Immature natural killer cell (primary cell): ENCODE measurements at regions not wholly inside any gene's neighbourhood (a gene's known extent, or its start where the extent isn't known, plus 50 kb on each side); places are given as distances from the start of the nearest gene placed in this dataset.

Source experiments
- DNase-seq, 3 donors: peaks; one replicate each; pipeline ENCODE4 v3.0.0; 2022; ENCODE audit warnings: mixed read lengths in 1 of 3
- H3K27ac Mint-ChIP-seq, 6 donors: one replicate each; pipeline ENCODE4 v1.8.0; 2020; ENCODE audit warnings: mixed read lengths in 6 of 6, mild to moderate bottlenecking in 5 of 6, inconsistent platforms in 4 of 6, moderate library complexity in 3 of 6
- H3K27me3 Mint-ChIP-seq, 3 donors: one replicate each; pipeline ENCODE4 v1.8.0; 2020 to 2021; ENCODE audit warnings: low read depth in 3 of 3, mild to moderate bottlenecking in 3 of 3, mixed read lengths in 3 of 3, moderate library complexity in 3 of 3, inconsistent platforms in 1 of 3
- H3K36me3 Mint-ChIP-seq, 3 donors: one replicate each; pipeline ENCODE4 v1.8.0; 2020; ENCODE audit warnings: mixed read lengths in 3 of 3, inconsistent platforms in 2 of 3, mild to moderate bottlenecking in 2 of 3
- H3K4me1 Mint-ChIP-seq, 2 donors: one replicate each; pipeline ENCODE4 v1.8.0; 2020; ENCODE audit warnings: inconsistent platforms in 2 of 2, mild to moderate bottlenecking in 2 of 2, mixed read lengths in 2 of 2, moderate library complexity in 1 of 2
- H3K4me3 Mint-ChIP-seq, 5 donors: one replicate each; pipeline ENCODE4 v1.8.0; 2020; ENCODE audit warnings: mild to moderate bottlenecking in 5 of 5, mixed read lengths in 5 of 5, inconsistent platforms in 3 of 5, moderate library complexity in 3 of 5
- H3K9me3 Mint-ChIP-seq, 6 donors: one replicate each; pipeline ENCODE4 v1.8.0; 2020; ENCODE audit warnings: mild to moderate bottlenecking in 6 of 6, mixed read lengths in 6 of 6, inconsistent platforms in 4 of 6, moderate library complexity in 3 of 6

GRCh38 chr3:30982416-30983075 is 88.1 kb upstream of the GADL1 start:
- no peaks in the 10 kb centered on the region for H3K27me3 Mint-ChIP-seq
- no peaks in the 10 kb centered on the region for H3K9me3 Mint-ChIP-seq
- H3K27ac Mint-ChIP-seq: no peak overlapping the region
- H3K36me3 Mint-ChIP-seq: peaks cover 0 to 4% (median 0%) of the 10 kb centered on the region in 3 donors
- no peaks in the 10 kb centered on the region for H3K4me1 Mint-ChIP-seq
- H3K4me3 Mint-ChIP-seq: no peak overlapping the region
- DNase-seq: no peak

- Mint-ChIP-seq H3K27me3 (peaks cover 0 to 6% (median 0%) of the 10 kb centered on the region in 3 donors), H3K4me1 (no peaks in the 10 kb centered on the region), H3K36me3 (no peaks in the 10 kb centered on the region), H3K4me3 (no peak overlapping the region), H3K9me3 (no peaks in the 10 kb centered on the region), H3K27ac (no peak overlapping the region)
- DNase-seq: no peak
Measured at GRCh38 chr3:30984855-30985749, 90.6 kb upstream of the GADL1 start.

GRCh38 chr3:30986551-30986950 is 92.1 kb upstream of the GADL1 start:
- H3K4me3 Mint-ChIP-seq: no peak overlapping the region
- no peak for DNase-seq
- no peaks in the 10 kb centered on the region for H3K4me1 Mint-ChIP-seq
- H3K36me3 Mint-ChIP-seq: no peaks in the 10 kb centered on the region
- H3K27ac Mint-ChIP-seq: no peak overlapping the region
- H3K27me3 Mint-ChIP-seq: peaks cover 0 to 6% (median 0%) of the 10 kb centered on the region in 3 donors
- H3K9me3 Mint-ChIP-seq: no peaks in the 10 kb centered on the region

- Mint-ChIP-seq H3K27ac (no peak overlapping the region), H3K9me3 (no peaks in the 10 kb centered on the region), H3K4me3 (no peak overlapping the region)
Measured at GRCh38 chr3:30988769-30989168, 94.3 kb upstream of the GADL1 start.

GRCh38 chr3:30989276-30990030 is 95.0 kb upstream of the GADL1 start:
- no peaks in the 10 kb centered on the region for H3K4me1 Mint-ChIP-seq
- H3K9me3 Mint-ChIP-seq: no peaks in the 10 kb centered on the region
- no peak for DNase-seq
- H3K4me3 Mint-ChIP-seq: no peak overlapping the region
- no peaks in the 10 kb centered on the region for H3K36me3 Mint-ChIP-seq
- peaks cover 0 to 7% (median 1%) of the 10 kb centered on the region in 3 donors for H3K27me3 Mint-ChIP-seq
- no peak overlapping the region for H3K27ac Mint-ChIP-seq

More at GRCh38 chr3:30988769-30989168, 94.3 kb upstream of the GADL1 start:
- Mint-ChIP-seq H3K4me1 (no peaks in the 10 kb centered on the region), H3K36me3 (no peaks in the 10 kb centered on the region), H3K27me3 (peaks cover 0 to 6% (median 1%) of the 10 kb centered on the region in 3 donors)
- DNase-seq: no peak

GRCh38 chr3:30996467-30996866 is 102.0 kb upstream of the GADL1 start:
- peaks cover 10 to 14% of the 10 kb centered on the region in 2 donors for H3K4me1 Mint-ChIP-seq
- no peak overlapping the region for H3K27ac Mint-ChIP-seq
- no peaks in the 10 kb centered on the region for H3K9me3 Mint-ChIP-seq
- H3K36me3 Mint-ChIP-seq: peaks cover 0 to 4% (median 0%) of the 10 kb centered on the region in 3 donors
- peaks cover 0 to 8% (median 1%) of the 10 kb centered on the region in 3 donors for H3K27me3 Mint-ChIP-seq
- no peak for DNase-seq
- H3K4me3 Mint-ChIP-seq: no peak overlapping the region

GRCh38 chr3:31002730-31003129 is 108.3 kb upstream of the GADL1 start:
- H3K4me3 Mint-ChIP-seq: no peak overlapping the region
- no peaks in the 10 kb centered on the region for H3K9me3 Mint-ChIP-seq
- no peak for DNase-seq

GRCh38 chr3:31004025-31004678 is 109.7 kb upstream of the GADL1 start:
- Mint-ChIP-seq H3K27me3 (peaks cover 0 to 2% (median 0%) of the 10 kb centered on the region in 3 donors), H3K36me3 (peaks cover 0 to 4% (median 0%) of the 10 kb centered on the region in 3 donors), H3K4me1 (peaks cover 0 to 1% of the 10 kb centered on the region in 2 donors), H3K9me3 (no peaks in the 10 kb centered on the region), H3K4me3 (no peak overlapping the region), H3K27ac (no peak overlapping the region)
- no peak for DNase-seq

More at GRCh38 chr3:31002730-31003129, 108.3 kb upstream of the GADL1 start:
- no peak overlapping the region for H3K27ac Mint-ChIP-seq
- H3K36me3 Mint-ChIP-seq: peaks cover 0 to 4% (median 0%) of the 10 kb centered on the region in 3 donors
- peaks cover 0 to 2% (median 0%) of the 10 kb centered on the region in 3 donors for H3K27me3 Mint-ChIP-seq
- H3K4me1 Mint-ChIP-seq: peaks cover 10 to 14% of the 10 kb centered on the region in 2 donors

- Mint-ChIP-seq H3K36me3 (no peaks in the 10 kb centered on the region), H3K4me1 (no peaks in the 10 kb centered on the region), H3K9me3 (no peaks in the 10 kb centered on the region), H3K27ac (no peak overlapping the region), H3K4me3 (no peak overlapping the region), H3K27me3 (no peaks in the 10 kb centered on the region)
- no peak for DNase-seq
Measured at GRCh38 chr3:31008994-31009393, 114.5 kb upstream of the GADL1 start.

GRCh38 chr3:31009881-31010280 is 115.4 kb upstream of the GADL1 start:
- Mint-ChIP-seq H3K4me1 (no peaks in the 10 kb centered on the region), H3K27me3 (no peaks in the 10 kb centered on the region), H3K4me3 (no peak overlapping the region), H3K9me3 (no peaks in the 10 kb centered on the region), H3K27ac (no peak overlapping the region), H3K36me3 (no peaks in the 10 kb centered on the region)
- no peak for DNase-seq

- H3K4me1 Mint-ChIP-seq: no peaks in the 10 kb centered on the region
- no peaks in the 10 kb centered on the region for H3K9me3 Mint-ChIP-seq
- H3K27ac Mint-ChIP-seq: no peak overlapping the region
- no peaks in the 10 kb centered on the region for H3K27me3 Mint-ChIP-seq
- no peaks in the 10 kb centered on the region for H3K36me3 Mint-ChIP-seq
- DNase-seq: no peak
- no peak overlapping the region for H3K4me3 Mint-ChIP-seq
Measured at GRCh38 chr3:31010491-31010890, 116.0 kb upstream of the GADL1 start.

GRCh38 chr3:31011380-31011779 is 116.9 kb upstream of the GADL1 start:
- Mint-ChIP-seq H3K4me3 (no peak overlapping the region), H3K36me3 (no peaks in the 10 kb centered on the region), H3K27me3 (no peaks in the 10 kb centered on the region), H3K27ac (no peak overlapping the region), H3K4me1 (no peaks in the 10 kb centered on the region), H3K9me3 (no peaks in the 10 kb centered on the region)
- DNase-seq: no peak

- Mint-ChIP-seq H3K27ac (no peak overlapping the region), H3K9me3 (no peaks in the 10 kb centered on the region), H3K36me3 (no peaks in the 10 kb centered on the region), H3K4me1 (no peaks in the 10 kb centered on the region), H3K4me3 (no peak overlapping the region), H3K27me3 (no peaks in the 10 kb centered on the region)
- no peak for DNase-seq
Measured at GRCh38 chr3:31013090-31013489, 118.6 kb upstream of the GADL1 start.
